AML-193 (cell line): ENCODE measurements at regions not wholly inside any gene's neighbourhood (a gene's known extent, or its start where the extent isn't known, plus 50 kb on each side); places are given as distances from the start of the nearest gene placed in this dataset.

ENCODE experiments used
- DNase-seq, 2 experiments: peaks; one replicate each; lab custom pipeline; 2025; lab: John Stamatoyannopoulos, UW

DNA sequence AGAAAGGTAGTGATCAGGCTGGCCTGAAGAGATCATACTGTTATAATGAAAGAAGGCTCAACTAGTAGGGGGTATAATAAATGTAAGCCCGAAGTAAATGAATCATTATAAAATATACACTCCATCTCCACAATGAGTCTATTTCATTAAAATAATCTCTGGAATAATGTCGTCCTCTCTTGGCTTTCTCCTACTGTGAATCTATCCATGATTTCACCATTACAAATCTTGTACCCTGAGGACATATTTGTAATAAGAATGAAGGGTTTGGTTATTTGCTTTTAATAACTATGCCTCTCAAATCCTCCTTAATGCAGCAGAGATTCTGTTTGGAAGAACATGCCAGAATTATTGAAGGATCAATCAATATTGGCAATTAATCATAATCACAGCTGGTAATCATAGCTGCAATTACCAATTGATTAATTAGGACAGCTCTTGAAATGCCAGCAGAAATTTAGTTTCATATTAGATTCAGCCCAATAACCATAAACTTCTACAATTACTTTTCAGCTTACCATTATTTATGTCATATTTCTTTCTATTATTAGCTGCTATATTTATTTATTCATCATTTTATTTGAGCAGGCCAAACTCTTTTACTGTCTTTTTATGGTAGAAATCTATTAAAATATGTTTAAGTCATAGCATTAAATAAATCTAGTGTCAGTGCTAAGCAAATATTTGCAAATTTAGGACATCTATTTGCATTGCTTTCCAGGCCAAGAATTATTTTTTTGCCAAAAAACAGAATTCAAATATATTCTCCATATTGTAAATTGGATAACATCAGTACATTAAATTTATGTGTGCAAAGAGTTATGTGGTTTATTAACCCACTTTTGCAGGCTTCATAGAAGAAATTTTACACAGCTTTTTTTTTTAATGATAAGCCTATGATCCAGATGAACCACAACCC lies 588.4 kb upstream of the LRRC4C start:
- DNase-seq: no peak

DNA sequence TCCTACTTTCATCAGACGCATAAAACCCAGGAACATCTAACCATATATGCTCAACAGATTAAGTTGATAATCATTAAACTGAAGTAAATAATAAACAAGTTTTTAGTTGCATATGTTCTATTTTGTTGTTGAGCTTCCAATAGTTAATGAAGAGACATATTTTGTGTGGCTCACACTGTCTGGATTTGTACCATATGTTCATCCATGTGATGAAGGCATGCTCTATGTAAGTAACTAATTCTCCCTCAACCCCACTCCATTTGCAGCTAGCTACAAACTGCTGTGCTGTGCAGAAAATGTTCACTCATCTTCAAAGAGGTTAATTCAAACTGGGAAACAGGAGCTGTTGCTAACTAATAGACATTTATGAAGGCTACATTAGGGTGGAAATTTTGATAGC lies 589.7 kb upstream of the LRRC4C start:
- DNase-seq: no peak

DNA sequence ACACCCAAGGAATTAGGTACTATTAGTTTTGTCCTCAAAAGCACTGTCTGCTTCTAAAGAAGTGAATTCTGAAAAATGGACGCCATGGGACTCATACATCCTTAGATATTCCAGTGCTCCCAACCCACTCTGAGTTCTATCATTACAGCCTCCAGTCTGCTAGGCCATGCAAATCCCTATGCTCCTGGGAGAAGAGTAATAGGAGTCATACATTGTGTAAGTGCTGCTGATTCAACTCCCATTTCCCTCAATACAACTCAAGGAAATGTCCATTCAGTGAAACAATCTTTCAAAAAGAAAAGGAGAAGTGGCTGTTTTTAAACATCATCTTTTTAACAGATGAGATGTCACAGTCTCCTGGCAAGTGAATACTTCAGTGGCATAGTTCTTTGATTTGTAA lies 590.2 kb upstream of the LRRC4C start:
- DNase-seq: no peak

DNA sequence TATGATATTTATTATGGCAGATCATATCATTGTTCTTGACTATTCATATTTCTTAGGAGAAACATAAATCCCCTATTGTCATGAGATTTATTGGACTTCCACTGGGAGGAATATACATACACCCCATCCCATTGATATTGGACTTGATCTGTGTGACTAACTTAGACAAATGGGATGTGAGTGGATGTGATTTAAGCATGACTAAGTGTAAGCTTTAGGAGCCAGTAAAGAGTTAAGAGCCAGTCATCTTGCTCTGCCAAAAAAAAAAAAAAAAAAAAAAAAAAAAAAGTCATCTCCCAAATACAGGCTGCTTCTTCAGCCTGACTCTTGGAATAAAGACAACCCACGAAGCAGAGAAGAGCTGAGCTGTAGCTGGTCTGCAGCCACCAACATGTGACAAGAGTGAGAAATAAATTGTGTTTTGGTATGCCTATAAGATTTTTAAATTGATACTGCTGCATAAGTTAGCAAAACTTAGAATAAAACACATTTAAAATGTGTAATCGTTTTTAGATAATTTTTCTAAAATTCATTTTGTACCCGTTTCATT lies 595.0 kb upstream of the LRRC4C start:
- no peak for DNase-seq

DNA sequence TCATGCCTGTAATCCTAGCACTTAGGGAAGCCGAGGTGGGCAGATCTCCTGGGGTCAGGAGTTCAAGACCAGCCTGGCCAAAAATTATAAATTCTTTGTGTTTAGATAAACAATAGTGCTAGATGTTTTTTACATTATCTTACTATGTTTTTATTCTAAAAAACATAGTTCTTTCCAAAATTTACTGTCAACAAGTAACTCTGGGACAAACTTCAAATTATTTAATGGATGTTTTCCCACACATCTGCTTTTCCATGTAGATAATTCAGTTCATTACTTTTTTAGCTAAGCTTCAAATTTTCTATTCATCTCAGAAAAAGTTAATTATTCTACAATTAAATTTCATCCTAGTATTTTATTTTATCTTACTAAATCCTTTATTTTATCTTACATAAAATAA lies 596.2 kb upstream of the LRRC4C start:
- no peak for DNase-seq

DNA sequence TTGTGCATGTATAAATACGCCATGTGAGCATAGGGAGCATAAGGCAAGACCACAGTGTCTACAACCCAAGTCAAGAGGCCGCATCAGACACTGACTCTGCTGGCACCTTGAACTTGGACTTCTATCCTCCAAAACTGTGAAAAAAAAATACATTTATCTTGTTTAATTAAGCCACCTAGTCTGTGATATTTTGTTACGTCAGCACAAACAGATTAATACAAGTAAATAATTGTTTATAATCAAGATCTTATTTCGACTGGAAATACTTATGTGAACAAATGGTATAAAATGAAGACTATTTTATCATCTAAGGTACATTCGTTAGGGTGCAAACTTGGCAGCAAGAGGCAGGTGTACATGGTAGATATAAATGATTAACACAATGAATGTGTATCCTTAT lies 599.3 kb upstream of the LRRC4C start:
- no peak for DNase-seq

DNA sequence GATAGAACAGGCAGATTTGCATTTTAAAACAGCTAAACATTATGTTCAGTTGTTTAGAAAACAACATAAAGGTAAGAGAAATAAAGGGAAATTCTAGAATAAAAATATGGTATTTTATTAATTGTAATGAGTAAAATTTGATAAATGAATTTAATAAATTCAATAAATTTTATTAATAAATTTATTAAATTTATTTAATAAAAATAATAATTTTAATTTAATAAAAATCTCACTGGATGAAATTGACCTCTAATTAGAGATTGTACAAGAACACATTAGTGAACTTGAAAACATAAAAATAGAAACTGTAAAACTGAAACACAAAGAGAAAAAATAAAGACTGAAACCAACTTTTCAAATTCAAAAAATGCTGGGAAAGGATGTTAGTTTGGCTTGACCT lies 605.7 kb upstream of the LRRC4C start:
- no peak for DNase-seq

DNA sequence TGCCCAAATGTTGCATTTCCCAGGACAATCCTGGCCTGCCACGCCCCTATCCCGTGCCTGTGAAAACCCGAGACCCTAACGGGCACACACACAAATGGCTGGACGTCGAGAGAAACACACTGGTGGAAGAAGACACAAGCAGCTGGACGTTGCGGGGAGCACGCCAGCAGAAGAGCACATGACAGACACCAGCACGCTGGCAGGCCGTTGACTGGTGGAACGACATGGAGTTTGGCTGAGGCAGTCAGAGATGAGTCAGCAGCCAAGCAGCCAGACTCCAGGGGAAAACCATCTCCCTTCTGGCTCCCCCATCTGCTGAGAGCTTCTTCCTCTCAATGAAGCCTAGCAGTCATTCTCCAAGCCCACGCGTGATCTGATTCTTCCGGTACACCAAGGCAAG lies 606.7 kb upstream of the LRRC4C start:
- no peak for DNase-seq

DNA sequence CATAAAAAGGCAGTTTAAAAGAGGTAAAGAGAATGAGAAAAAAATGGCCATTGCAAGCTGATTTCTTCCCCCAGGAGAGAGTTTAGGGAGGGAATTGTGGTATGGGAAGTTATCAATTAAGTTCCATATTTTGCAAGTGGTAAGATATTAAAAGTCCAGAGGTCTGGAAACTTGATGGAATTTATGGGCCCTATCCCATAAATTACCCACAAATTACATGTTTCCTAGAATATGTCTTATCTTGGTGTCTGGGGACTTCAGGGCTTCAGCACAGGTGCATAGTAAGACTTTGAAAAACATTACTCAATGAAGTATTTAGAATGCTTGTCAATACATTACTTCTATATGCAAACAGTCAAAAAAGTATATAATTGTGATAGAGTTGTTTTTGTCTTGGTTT lies 614.9 kb upstream of the LRRC4C start:
- DNase-seq: no peak

DNA sequence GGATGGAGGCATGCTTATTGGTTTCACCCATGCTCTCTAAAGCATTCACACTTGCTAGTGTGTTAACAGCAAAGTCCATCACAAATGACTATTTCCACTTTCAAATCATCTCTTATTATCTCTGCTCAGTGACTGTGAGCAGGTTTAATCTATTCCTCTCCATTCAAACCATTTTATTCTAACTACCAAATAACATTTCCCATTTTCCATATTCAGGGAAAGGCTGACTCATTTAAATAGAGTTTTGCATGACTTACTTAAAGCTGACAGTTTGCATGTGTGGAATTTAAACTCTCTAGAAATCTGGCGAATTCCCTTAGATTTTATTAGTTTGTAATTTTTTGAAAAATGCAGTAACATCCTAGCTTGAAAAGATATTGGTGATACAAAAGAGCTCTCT lies 615.7 kb upstream of the LRRC4C start:
- DNase-seq: no peak

DNA sequence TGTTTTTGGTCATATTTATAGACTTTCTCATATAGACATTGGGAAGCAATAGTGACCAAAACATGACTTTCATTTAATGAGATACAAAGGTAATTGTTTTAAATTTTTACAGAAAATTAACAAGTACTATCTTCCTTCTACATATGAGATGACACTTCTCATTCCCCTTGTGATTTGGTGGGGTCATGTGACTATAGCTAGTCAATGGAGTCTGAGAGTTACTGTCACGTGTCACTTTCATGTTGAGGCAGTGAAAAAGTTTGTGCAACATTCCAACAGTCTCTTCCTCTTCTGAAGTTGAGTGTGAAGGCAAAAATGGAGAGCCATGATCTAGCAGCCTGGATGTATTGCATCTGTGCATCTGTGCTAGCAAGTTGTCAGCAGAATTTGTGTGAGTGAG lies 618.3 kb upstream of the LRRC4C start:
- DNase-seq: no peak

DNA sequence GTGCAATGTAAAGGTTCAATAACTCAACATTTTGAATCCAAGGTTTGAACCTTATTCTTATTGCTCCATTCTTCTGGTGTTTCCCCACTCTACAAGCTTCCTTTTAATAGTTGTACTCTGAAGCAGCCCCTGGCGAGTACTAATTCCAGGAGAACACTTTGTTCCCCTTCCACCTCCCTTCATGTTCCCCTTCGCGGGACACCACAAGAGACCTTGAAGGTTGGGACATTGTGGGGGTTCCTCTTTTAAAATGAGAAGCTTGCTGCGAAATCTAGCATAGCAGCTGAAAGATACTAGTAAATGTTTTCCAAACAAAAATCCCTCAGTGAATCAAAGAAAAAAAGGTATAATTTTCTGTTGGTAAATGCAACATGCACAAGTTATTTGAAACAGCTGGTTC lies 626.3 kb upstream of the LRRC4C start:
- no peak for DNase-seq

DNA sequence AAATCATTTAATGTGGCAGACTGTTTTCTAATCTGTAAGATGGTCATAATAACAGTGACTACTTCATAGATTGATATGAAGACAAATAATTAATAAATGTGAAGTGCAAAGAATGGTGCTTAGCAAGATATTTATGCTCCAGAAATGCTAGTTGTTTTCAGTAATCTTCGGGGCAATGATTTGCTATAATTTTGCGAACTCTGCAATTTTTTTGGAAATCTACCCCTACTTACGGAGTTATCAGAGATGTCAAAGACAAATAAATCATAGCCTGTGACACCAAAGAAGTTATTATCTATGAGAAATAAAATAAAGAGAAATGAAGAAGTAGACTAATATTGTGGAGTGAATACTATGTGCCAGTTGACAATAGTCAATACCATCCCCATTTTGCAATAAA lies 634.1 kb upstream of the LRRC4C start:
- no peak for DNase-seq

DNA sequence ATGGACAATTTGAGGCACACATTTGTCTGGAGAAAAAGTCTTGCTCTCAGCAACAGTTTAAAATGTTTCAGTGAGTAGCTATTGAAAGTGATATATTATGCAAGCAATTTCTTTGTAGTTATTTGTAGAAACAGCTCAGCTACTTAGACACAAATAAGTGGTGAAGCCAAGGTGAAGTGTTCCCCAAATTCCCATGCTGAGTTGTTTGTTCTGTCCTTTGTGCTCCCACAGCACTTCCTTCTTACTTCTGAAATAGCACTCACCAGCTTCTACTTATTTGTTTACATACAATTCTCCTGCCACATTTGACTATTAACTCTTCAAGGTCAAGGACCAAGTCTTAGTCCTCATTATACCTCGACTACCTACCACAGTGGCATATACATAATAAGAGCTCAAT lies 638.6 kb upstream of the LRRC4C start:
- DNase-seq: no peak

DNA sequence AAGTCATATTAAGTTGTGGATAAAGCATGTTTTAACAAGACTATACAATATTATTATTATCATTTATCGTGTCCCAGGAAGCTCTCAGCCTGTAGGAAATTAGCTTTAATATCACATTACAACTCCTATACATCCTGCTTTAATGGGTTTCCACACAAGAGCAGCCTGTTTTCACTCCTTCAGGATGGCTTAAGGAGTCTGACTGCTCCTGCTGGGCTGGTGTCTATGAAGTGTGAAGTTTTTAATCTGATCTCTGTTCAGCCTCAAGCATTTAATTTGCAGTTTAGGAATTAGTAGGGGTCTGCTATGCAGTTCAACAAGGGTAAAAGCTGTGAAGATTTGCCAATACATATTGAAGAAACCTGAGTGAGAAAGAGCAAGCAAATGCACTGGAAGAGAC lies 653.4 kb upstream of the LRRC4C start:
- DNase-seq: no peak

DNA sequence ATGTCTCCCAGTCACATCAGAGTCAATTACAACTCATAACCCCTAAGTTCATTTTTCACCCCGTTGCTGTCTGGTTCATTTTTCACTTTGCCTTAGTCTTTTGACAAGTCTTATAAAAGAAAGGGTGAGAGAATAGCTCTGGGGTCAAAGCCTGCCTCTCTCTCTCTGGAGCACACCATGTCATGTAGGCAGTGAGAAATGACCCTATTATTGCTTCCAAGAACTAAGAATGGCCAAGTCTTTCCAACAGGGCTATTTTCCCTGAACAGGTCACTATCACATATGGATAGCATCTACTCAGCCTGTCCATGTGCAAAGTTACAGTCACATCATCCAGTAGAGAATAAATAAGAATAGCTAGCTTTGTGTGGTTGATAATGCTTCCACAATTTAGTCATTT lies 655.5 kb upstream of the LRRC4C start:
- DNase-seq: no peak

DNA sequence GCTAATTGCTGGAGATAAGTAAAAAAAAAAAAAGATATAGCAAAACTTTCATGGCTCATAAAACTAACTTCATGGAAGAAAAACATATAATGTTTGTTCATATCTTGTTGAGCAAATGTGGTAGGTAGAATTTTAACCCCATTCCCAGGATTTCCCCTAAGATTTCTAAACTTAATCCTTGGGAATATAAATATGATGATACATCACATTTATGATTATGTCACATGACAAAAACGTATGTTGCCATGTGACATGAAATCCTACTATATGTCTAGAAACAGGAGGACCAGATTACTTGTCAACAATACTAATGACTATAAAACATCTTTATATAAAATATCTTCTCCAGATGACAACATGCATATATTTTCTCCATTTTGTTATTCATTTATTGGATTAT lies 679.0 kb upstream of the LRRC4C start:
- DNase-seq: no peak

DNA sequence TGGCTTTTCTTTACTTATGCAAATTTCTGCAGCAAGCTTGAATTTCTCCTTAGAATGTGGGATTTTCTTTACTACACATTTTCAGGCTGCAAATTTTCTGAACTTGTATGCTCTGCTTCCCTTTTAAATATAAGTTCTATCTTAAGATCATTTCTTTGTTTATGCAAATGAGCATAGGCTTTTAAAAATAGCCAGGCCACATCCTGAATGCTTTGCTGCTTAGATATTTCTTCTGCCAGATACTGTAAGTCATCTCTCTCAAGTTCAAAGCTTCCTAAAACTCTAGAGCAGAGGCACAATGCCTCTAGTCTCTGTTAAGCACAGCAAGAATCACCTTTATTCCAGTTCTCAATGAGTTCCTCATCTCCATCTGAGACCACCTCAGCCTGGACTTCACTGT lies 685.9 kb upstream of the LRRC4C start:
- no peak for DNase-seq

DNA sequence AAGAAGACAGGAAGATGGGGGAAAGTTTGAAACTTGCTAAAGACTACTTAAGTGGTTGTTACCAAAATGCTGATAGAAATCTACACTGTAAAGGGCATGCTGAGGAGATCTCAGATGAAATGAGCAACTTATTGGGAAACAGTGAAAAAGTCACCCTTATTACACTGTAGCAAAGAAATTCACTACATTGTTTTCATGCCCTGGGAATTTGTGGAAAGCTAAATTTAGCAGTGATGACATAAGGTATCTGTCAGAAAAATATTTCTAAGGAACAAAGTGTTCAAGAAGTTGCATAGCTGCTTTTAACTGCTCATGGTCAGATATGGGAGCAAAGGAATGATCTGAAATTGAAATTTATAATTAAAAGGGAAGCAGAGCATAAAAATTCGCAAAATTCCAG lies 702.4 kb upstream of the LRRC4C start:
- DNase-seq: no peak

DNA sequence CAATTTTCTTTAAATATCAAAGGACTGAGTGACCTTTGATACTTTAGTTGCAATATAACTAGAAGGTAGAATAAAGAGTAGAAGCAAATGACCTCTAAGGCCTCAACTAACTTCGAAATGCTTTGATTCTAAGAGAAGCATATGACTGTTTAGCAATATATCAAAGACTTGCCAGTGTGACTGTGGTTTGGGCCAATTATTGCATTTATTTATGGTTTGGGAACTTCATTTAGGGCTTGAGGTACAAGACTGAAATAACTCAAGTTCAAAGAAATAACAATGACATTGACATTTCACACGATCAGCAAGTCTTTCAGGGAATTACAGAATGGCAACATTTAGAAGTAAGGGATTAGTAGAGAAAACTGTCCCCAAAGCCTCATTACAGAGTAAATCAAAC lies 709.7 kb upstream of the LRRC4C start:
- DNase-seq: no peak

DNA sequence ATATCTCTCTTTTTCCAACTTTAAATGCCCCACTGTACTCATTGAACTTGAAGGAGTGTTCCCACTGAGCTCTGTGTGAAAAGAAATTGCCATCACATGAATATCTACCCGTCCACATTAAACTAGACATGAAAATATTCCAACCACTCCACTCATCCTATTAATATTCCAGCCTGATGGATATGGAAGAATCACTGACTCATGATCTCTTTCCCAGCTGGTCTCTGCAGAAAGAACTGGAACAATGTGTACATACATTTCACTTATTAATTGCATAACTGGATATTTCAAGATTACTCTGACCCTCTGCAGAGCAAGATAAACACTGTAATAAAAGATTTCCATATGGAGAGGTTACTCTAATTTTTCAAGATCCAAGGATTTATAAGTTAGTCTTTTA lies 711.1 kb upstream of the LRRC4C start:
- no peak for DNase-seq

DNA sequence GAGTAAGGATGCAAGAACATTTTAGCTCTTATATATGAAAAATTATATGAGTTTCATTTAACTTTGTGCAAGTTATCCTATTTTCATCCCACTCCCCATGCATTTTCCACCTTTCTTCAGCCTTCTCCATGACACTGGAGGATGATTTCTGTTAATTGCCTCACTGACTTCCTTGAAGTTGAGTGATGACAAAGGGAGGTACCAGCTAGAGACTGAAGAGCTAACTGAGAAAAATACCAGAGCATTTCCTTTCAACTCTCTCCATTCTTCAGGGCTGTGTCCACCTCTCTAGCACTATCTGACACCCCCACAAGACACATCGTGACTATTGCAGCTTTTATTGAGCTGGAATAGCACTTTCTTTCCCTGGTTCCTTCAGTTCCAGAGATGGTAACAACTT lies 711.6 kb upstream of the LRRC4C start:
- no peak for DNase-seq

DNA sequence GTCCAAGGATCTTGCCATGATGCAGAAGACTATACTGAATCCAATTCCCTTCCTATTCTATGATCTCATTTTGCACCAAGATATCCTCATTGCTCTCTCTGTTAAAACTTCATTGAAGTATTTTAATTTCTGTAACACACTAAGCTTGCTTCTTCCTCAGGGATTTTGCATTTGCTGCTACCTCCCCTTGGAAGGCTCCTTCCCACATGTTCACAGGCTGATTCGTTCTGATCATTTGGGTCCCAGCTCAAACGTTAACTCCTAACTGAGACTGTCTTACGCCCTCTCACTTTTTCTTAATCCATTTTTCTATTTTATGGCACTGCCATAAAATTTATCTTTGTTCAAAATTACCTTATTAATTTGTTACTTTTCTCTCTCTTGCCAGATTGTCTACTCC lies 713.0 kb upstream of the LRRC4C start:
- no peak for DNase-seq

DNA sequence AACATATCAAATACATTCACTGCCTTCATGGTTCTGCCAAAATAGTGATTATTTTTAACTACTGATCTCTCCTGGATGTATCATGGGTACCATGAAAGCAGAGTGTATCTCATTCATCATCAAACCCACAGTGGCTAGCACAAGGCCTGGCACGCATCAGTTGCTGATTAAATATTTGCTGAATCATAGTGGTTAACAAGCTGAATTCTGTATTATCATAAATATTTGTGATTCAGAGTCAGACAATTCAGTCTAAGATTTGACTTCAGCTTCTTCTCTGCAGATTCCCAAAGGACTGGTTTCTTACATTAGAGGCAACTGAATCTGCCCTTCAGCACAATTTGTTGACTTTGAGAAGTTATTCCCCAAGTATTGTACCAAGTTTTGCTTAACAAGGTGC lies 715.8 kb upstream of the LRRC4C start:
- DNase-seq: no peak
